Gastroesophageal sphincter (tissue), 2 donors: ENCODE measurements at regions not wholly inside any gene's neighbourhood (a gene's known extent, or its start where the extent isn't known, plus 50 kb on each side); places are given as distances from the start of the nearest gene placed in this dataset.

ENCODE experiments used
- EP300 ChIP-seq: sonication (generic); formaldehyde crosslinking; IDR thresholded peaks from one replicate; pipeline ENCODE4 v1.6.1; 2017; ENCODE audit warnings: antibody characterized with exemption, mild to moderate bottlenecking
- POLR2A ChIP-seq, 2 donors: fragments of 450-650 bp; IDR thresholded peaks; one replicate each; pipeline ENCODE4 v1.6.1; 2017; ENCODE audit warnings: antibody characterized with exemption in 2 of 2, mild to moderate bottlenecking in 2 of 2, moderate library complexity in 1 of 2

DNA sequence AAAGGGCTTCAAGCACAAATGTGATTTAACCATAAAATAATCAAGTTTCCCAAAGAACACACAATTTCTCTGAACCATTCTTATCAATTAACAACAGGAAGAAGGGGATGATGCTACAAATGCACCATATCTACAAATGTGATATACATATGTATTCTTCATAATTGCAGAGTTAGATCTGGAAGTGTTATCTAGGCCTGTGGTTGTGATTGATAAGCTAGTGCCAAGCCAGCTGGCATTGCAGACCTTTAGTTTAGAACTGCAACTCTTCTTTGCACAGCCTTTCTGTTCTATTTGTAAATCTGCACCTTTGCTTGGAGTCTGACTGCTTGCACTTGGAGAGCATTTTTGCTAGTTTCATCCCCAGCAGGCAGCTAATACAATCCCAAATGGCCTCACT, 145.5 kb upstream of the NPY2R start:
- TF ChIP-seq EP300 (no peak), POLR2A (IDR thresholded peaks at IDR 0.05) (no peak)
